ENCODE measurements at regions not wholly inside any gene's neighbourhood (a gene's known extent, or its start where the extent isn't known, plus 50 kb on each side); places are given as distances from the start of the nearest gene placed in this dataset.

DNA sequence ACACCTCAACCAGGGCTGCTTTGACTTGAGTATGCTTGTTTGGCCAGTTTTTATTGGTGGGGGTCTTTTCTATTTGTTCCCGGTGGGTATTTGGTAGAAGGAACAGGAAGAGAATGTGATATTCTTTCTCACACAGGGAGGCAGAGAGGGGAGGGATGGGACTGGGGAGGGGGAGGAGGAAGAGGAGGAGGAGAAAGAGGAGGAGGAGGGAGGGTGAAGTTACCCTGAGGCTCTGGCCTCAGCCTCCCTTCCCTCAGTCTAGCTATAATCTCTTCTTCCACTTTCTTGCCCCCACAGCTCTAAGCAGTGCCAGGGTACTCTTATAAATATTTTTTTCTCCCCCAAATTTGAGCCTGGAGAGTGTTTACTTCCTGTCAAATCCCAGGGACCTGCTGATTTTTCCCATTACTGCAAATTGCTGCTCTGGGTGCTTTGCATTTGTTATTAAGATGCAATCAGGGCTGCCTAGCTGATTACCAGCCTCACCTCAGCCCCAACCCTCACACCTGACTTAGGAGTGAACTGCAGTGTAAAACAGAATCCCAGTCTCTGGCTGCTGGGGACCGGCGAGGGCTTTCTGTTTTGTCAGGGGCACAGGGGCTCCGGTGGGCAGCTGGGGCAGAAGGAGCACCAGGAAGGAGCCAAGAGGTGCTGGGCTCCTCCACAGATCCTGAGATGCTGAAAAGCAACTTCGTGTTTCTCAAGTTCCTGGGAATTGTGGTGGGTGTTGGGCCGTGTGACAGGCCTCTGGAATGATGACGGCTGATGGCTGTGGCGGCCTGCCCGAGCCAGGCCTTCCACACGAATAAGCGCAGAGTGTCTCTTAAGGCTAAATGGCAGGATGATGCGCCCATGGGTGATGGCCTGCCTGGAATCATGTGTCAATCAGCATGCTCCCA, 141.4 kb downstream of the CD83 start:
- no peak for TF ChIP-seq POLR2A (IDR thresholded peaks at IDR 0.05)
- no peak for TF ChIP-seq POLR2AphosphoS5 (IDR thresholded peaks at IDR 0.05)
- no peak for TF ChIP-seq EP300 (IDR thresholded peaks at IDR 0.05)
- TF ChIP-seq CTCF (IDR thresholded peaks at IDR 0.05): no peak
- Histone ChIP-seq H3K4me1 (no peaks in the 10 kb centered on the region), H3K27ac (no peak overlapping the region), H3K27me3 (no peaks in the 10 kb centered on the region), H3K4me3 (no peak overlapping the region), H3K9me3 (peaks cover 0 to 13% (median under 1%) of the 10 kb centered on the region in 4 donors), H3K36me3 (no peaks in the 10 kb centered on the region)
- WGBS, 2 donors: 88 to 90% methylated on average over 12 of the region's 12 CpGs
- intact Hi-C loops (cut with DNase I): no loop called here
- DNase-seq: no peak

DNA sequence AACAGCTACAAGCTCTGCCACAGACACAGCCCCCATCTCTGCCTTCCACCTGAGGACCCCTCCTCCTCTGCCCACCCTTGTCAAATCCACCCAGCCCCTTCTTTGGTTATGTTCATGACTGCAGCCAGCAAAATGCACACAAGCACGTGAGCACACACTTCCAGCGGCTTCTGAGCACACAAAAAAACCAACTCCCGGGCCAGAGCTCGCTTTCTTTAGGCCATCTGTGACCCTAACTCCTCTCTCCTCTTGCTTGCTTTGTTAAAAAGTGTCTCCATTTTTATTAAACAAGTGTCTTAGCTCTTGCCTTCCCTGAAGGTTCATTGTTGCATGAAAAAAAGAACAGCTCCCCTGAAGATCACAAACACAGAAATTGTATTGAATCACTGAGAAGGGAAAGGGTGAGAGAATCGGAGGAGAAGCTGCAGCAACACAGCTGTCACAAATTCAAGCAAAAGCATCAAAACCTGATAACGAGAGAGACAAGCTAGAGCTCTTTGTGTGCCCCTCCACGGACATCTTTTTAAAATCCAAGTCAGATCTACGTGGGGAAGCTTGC, 142.1 kb downstream of the CD83 start:
- WGBS, 2 donors: 90 to 91% methylated on average over 8 of the region's 8 CpGs
- no peak for TF ChIP-seq CTCF (IDR thresholded peaks at IDR 0.05)
- no peak for TF ChIP-seq POLR2AphosphoS5 (IDR thresholded peaks at IDR 0.05)
- no peak for TF ChIP-seq POLR2A (IDR thresholded peaks at IDR 0.05)
- TF ChIP-seq EP300 (IDR thresholded peaks at IDR 0.05): no peak
- no peaks in the 10 kb centered on the region for H3K27me3 ChIP-seq

GRCh38 chr6:14260839-14261238, 143.3 kb downstream of the CD83 start:
- Histone ChIP-seq H3K9me3 (peaks cover 0 to 15% (median 3%) of the 10 kb centered on the region in 4 donors), H3K27ac (no peak overlapping the region), H3K36me3 (no peaks in the 10 kb centered on the region), H3K4me1 (no peaks in the 10 kb centered on the region), H3K27me3 (no peaks in the 10 kb centered on the region), H3K4me3 (no peak overlapping the region)
- TF ChIP-seq POLR2AphosphoS5 (IDR thresholded peaks at IDR 0.05): no peak
- TF ChIP-seq EP300 (IDR thresholded peaks at IDR 0.05): no peak
- TF ChIP-seq POLR2A (IDR thresholded peaks at IDR 0.05): no peak
- no peak for TF ChIP-seq CTCF (IDR thresholded peaks at IDR 0.05)
- no peak for DNase-seq
- 98 to 100% methylated on average over 1 of the region's 1 CpG for WGBS, 2 donors
- intact Hi-C loops (cut with DNase I): no loop called here

More for the DNA sequence above, 142.1 kb downstream of the CD83 start:
- DNase-seq: no peak
- Histone ChIP-seq H3K4me3 (no peak overlapping the region), H3K4me1 (no peaks in the 10 kb centered on the region), H3K27ac (no peak overlapping the region), H3K9me3 (peaks cover 0 to 15% (median 3%) of the 10 kb centered on the region in 4 donors), H3K36me3 (no peaks in the 10 kb centered on the region)
- intact Hi-C loops (cut with DNase I): no loop called here

GRCh38 chr6:14263881-14264424, 146.4 kb downstream of the CD83 start:
- WGBS, 2 donors: 94 to 95% methylated on average over 1 of the region's 1 CpG
- H3K4me3 ChIP-seq: no peak overlapping the region
- intact Hi-C loops (cut with DNase I): no loop called here

More at GRCh38 chr6:14263881-14264424, 146.4 kb downstream of the CD83 start:
- H3K27ac ChIP-seq: no peak overlapping the region
- H3K36me3 ChIP-seq: no peaks in the 10 kb centered on the region
- no peaks in the 10 kb centered on the region for H3K4me1 ChIP-seq
- TF ChIP-seq POLR2A (IDR thresholded peaks at IDR 0.05) (no peak), POLR2AphosphoS5 (IDR thresholded peaks at IDR 0.05) (no peak), CTCF (IDR thresholded peaks at IDR 0.05) (no peak), EP300 (IDR thresholded peaks at IDR 0.05) (no peak)
- peaks cover 0 to 15% (median 3%) of the 10 kb centered on the region in 4 donors for H3K9me3 ChIP-seq
- DNase-seq: no peak
- H3K27me3 ChIP-seq: no peaks in the 10 kb centered on the region

Data from sigmoid colon (tissue), 6 donors.